SJSA1 (cell line): ENCODE measurements at regions not wholly inside any gene's neighbourhood (a gene's known extent, or its start where the extent isn't known, plus 50 kb on each side); places are given as distances from the start of the nearest gene placed in this dataset.

Experiments used
- DNase-seq, 2 experiments: peaks; one replicate each; pipeline ENCODE4 v3.0.0-alpha.2; 2015 to 2020; ENCODE audit warnings: low spot score in 2 of 2, low read depth in 1 of 2
- H3K27ac ChIP-seq: fragments of 250-450 bp; sonication (Bioruptor Pico); 2 replicates; pipeline ENCODE4 v1.5.1; 2020; ENCODE audit warnings: mild to moderate bottlenecking, moderate library complexity
- H3K27me3 ChIP-seq: fragments of 250-450 bp; sonication (Bioruptor Pico); replicated peaks from 2 replicates; pipeline ENCODE4 v1.5.1; 2020; ENCODE audit warnings: mild to moderate bottlenecking, moderate library complexity
- H3K36me3 ChIP-seq: fragments of 250-450 bp; sonication (Bioruptor Pico); 2 replicates; pipeline ENCODE4 v1.5.1; 2020; ENCODE audit warnings: mild to moderate bottlenecking
- H3K4me1 ChIP-seq: fragments of 250-450 bp; sonication (Bioruptor Pico); replicated peaks from 2 replicates; pipeline ENCODE4 v1.6.1; 2021; ENCODE audit warnings: mild to moderate bottlenecking
- H3K4me3 ChIP-seq: fragments of 250-450 bp; sonication (Bioruptor Pico); 2 replicates; pipeline ENCODE4 v1.5.1; 2020; ENCODE audit warnings: mild to moderate bottlenecking
- H3K9me3 ChIP-seq: fragments of 250-450 bp; sonication (Bioruptor Pico); replicated peaks from 2 replicates; pipeline ENCODE4 v1.5.1; 2020; ENCODE audit warnings: mild to moderate bottlenecking

DNA sequence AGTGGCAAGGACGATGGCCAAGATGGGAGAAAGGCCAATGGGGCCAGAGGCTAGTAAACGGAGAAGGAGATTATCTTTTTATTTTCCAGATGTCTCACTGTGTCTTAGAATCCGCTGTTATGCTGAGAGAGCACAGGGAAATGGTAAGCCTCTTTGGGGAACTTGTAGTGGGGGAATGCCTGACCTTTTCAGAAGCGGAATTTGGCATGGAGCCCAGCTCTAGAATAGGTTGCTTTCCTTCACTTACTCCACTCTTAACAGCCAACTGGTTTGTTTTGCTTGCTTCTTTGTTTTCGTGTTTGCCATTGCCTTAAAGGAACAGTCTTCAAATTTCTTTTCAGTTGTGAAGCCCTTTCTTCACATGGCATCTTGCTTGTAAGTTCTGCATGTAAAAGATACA is 316.2 kb upstream of the THRB start:
- H3K36me3 ChIP-seq = no peaks in the 10 kb centered on the region
- no peak overlapping the region for H3K4me3 ChIP-seq
- H3K4me1 ChIP-seq = no peaks in the 10 kb centered on the region
- no peaks in the 10 kb centered on the region for H3K27me3 ChIP-seq
- H3K27ac ChIP-seq = no peak overlapping the region
- H3K9me3 ChIP-seq = no peaks in the 10 kb centered on the region
- no peak for DNase-seq

DNA sequence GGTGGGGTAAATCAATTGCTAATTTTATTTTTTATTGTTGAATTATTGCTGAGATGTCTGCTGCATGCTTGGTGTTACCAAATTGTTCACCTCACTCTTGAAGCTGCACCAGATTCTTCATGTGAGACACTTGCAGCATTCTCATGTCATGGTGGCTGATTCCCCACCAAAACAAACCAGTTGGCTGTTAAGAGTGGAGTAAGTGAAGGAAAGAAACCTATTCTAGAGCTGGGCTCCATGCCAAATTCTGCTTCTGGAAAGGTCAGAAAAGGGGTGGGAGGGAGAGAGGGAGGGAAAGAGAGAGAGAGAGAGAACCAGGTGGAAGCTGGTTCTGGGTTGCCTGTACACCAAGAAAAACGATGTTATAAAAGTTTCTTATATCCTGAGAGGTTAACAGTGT is 317.5 kb upstream of the THRB start:
- Histone ChIP-seq H3K27ac (no peak overlapping the region), H3K4me1 (no peaks in the 10 kb centered on the region), H3K4me3 (no peak overlapping the region), H3K36me3 (no peaks in the 10 kb centered on the region), H3K9me3 (no peaks in the 10 kb centered on the region), H3K27me3 (no peaks in the 10 kb centered on the region)
- no peak for DNase-seq

DNA sequence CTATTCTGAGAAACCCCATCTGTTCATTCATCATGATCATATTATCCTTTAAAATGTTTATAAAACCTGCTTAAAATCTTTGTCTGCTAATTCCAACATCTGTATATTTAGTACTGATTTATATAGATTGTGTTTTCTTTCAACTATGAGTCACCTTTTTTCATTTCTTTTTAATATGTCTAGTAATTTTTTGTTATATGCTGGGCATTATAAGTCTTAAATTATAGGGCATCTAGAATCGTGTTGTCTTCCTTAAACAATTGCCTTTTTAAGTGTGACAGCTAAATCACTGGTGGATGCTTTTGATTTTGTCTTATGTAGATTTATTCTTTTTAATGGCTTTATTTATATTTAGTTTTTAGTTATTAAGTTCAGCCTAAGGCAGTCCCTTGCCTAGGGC is 323.4 kb upstream of the THRB start:
- no peaks in the 10 kb centered on the region for H3K36me3 ChIP-seq
- no peaks in the 10 kb centered on the region for H3K9me3 ChIP-seq
- no peak overlapping the region for H3K27ac ChIP-seq
- H3K27me3 ChIP-seq = no peaks in the 10 kb centered on the region
- no peak overlapping the region for H3K4me3 ChIP-seq
- DNase-seq = no peak
- no peaks in the 10 kb centered on the region for H3K4me1 ChIP-seq

DNA sequence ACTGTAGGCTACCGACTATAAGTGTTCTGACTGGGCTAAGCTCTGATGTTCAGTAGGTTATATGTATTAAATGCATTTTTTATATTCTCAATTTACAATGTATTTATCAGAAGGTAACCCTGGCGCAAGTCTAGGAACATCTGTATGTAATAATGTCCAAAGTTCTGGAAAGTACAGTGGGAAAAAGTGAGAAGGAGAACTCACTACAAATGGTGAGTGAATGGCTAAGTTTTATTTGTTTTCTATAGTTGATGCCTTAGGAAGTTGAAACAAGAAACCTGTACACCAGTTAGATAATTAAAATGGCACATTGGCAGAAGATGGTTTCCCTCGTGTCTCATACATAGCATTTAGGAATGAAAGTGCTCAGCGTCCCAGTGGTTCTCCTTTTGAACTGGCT is 333.4 kb upstream of the THRB start:
- no peaks in the 10 kb centered on the region for H3K9me3 ChIP-seq
- peaks cover 26% of the 10 kb centered on the region for H3K27me3 ChIP-seq
- H3K4me1 ChIP-seq = peaks cover 7% of the 10 kb centered on the region; the same call in 1 of the 2 replicates
- DNase-seq = no peak
- no peaks in the 10 kb centered on the region for H3K36me3 ChIP-seq
- no peak overlapping the region for H3K27ac ChIP-seq
- no peak overlapping the region for H3K4me3 ChIP-seq

DNA sequence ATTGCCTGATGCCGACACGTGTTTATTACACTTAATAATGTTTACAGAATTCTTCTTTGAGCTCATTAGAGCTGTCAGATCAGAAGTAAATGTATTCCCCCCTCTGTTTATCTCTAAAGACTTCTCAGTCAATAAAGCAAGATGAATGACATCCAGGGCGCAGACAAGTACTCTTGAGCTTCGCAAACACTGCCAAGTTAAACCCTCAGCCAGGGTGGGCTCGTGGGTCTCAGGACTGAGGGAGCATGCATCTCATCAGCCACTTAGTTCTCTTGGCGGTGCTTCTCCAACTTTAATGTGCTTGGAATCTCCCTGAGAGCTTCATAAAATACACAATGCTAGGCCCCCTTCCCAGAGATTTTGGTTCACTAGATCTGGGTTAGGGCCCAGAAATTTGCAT is 333.9 kb upstream of the THRB start:
- H3K27me3 ChIP-seq = peaks cover 26% of the 10 kb centered on the region
- no peak overlapping the region for H3K27ac ChIP-seq
- H3K4me1 ChIP-seq = peaks cover 7% of the 10 kb centered on the region; the same call in 1 of the 2 replicates
- H3K9me3 ChIP-seq = no peaks in the 10 kb centered on the region
- no peaks in the 10 kb centered on the region for H3K36me3 ChIP-seq
- DNase-seq = no peak
- no peak overlapping the region for H3K4me3 ChIP-seq

DNA sequence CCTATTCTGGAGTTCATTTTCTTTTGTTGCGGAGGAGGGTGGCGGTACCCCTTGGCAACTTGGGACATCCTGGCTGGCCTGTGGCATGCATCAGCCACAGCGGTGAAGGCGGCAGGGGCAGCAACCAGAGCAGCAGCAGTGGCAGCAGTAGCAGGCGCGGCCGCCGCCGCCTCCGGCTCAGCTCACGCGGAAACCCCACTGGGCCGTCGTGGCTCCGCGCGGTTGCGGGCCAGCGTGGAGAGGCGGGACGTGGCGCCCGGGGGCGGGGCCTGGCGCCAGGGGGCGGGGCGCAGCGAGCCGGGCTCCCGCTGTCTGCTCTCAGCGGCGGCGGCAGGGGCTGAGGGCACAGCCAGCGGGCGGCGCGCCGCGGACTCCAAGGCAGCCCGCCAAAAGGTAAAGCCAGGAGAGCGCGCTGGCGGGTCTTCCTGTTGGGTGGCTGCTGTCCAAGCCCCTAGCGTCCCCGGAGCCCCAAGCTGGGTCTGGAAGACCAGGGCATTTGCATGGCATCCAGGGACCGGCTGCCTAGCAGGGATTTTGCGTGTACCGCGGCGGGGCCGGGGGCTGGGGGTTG is 334.4 kb upstream of the THRB start:
- Histone ChIP-seq H3K27ac (no peak overlapping the region), H3K4me1 (peaks cover 7% of the 10 kb centered on the region; the same call in 1 of the 2 replicates), H3K36me3 (no peaks in the 10 kb centered on the region), H3K27me3 (peaks cover 26% of the 10 kb centered on the region), H3K9me3 (no peaks in the 10 kb centered on the region), H3K4me3 (0 out of 2 replicates have a peak overlapping the region, but pooled peaks have one; percentile 12)
- peak in 1 of 2 experiments; percentile 35 for DNase-seq

DNA sequence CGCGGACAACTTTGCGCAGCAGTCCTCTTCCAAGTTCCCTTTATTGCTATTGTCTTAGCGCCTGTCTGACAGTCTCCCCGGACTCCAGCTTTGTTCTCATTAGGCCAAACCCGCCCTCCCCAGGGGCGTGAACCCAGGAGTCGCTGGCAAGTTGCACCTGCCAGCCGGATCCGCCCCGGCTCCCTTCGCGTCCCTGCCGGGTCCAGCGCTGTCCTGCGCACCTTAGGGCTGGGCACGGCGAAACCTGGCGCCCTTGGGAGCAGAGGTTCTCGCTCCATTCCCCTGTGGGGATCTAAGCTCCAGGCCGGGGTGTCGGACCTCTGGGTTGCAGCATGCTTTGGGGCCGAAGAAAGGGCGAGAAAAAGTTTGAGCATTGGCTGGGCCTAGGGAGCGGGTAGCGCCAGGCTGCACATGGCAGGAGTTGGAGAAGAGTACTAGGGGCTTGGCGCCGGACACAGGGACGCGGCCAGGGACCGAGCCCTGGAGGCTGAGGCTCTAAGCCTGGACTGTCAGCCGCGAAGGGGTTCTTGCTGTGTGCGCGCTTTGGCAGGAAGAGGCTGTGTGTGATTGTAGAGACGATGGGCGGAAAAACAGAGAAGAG is 335.1 kb upstream of the THRB start:
- Histone ChIP-seq H3K36me3 (no peaks in the 10 kb centered on the region), H3K4me1 (peaks cover 7% of the 10 kb centered on the region; the same call in 1 of the 2 replicates), H3K4me3 (peak overlapping the region; percentile 14; the same call in 1 of the 2 replicates), H3K27ac (no peak overlapping the region), H3K9me3 (no peaks in the 10 kb centered on the region), H3K27me3 (peaks cover 26% of the 10 kb centered on the region)
- peak in 1 of 2 experiments; percentile 2 for DNase-seq

DNA sequence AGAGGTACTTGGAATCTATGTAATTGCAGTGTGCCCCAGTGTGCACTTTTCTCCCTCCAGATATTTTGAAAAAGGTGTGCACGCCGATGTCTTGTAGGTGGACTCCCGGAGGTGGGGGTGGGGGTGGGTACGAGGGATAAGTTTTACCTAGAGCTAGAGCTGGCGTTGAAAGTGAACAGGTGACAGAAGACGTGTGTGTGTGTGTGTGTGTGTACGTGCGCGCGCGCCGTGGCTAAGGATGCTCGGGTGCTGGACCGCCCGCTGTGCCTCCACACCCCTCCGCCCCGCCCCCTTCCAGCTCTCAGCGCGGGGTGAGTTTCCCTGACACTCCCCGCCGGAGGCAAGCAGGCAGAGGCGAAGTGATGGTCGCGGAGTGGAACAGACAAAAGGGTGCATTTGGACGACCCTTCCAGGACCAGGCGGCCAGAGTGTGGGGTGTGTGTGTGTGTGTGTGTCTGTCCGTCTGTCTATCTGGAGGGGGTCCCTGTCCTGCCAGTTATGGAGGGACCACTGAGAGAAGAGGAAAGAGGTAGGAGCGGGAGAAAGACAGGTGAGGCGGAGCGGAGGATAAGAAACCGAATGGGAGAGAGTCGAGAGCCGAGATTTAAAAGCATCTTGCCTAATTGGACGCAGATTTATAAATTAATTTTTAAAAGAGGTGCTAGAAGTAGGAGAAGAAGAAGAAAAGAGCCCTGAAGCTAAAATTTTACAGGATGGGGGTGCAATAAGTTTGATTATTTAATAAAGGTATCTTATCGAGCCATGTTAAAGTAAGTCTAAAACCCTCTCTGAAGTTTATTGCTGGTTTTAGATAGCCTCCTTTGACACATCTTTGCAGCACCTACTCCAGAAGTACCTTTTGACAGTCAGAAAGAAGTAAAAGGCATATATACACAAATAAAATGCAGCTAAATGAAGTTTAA is 335.8 kb upstream of the THRB start:
- Histone ChIP-seq H3K27ac (no peak overlapping the region), H3K27me3 (peaks cover 26% of the 10 kb centered on the region), H3K4me1 (peaks cover 7% of the 10 kb centered on the region; the same call in 1 of the 2 replicates), H3K9me3 (no peaks in the 10 kb centered on the region), H3K36me3 (no peaks in the 10 kb centered on the region), H3K4me3 (no peak overlapping the region)
- no peak for DNase-seq

DNA sequence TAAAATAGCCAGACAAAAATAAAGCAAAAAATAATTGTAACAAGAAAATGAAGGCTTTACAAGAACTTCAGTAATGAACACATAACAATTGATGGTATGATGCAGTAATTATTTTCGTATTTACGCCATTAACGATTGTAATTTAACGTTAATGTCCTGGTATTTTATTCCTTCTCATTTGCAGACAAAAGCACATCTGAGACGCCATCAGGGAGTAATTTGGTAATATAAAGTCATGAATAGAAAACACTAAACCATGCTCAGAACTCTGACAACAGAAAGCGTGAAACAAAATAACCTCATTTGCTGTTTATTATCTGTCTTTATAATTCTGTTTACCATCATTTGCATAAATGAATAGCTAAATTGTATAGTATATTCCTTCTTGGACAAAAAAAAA is 336.6 kb upstream of the THRB start:
- DNase-seq = no peak
- H3K4me3 ChIP-seq = no peak overlapping the region
- H3K36me3 ChIP-seq = no peaks in the 10 kb centered on the region
- peaks cover 26% of the 10 kb centered on the region for H3K27me3 ChIP-seq
- no peak overlapping the region for H3K27ac ChIP-seq
- H3K9me3 ChIP-seq = no peaks in the 10 kb centered on the region
- peaks cover 7% of the 10 kb centered on the region; the same call in 1 of the 2 replicates for H3K4me1 ChIP-seq

DNA sequence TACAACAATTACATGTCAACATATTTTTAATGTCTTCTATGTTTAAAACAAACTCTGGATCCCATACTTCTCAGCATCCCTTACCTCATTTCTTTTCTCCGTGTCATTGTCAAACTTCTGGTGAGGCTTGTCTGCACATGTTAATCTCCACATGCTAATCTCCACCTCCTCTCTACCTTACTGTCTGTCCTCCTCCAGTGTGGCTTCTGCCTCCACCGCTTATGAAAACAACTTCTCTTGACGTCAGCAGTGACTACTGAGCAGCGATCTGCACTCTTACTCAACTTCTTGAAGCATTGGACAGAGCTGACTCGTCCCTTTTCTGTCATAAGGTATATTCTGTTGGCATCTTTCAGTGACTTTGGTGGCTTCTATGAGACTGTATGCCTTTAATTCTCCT is 338.2 kb upstream of the THRB start:
- Histone ChIP-seq H3K36me3 (no peaks in the 10 kb centered on the region), H3K4me3 (no peak overlapping the region), H3K4me1 (peaks cover 7% of the 10 kb centered on the region; the same call in 1 of the 2 replicates), H3K27ac (no peak overlapping the region), H3K9me3 (no peaks in the 10 kb centered on the region), H3K27me3 (peaks cover 26% of the 10 kb centered on the region)
- DNase-seq = no peak

DNA sequence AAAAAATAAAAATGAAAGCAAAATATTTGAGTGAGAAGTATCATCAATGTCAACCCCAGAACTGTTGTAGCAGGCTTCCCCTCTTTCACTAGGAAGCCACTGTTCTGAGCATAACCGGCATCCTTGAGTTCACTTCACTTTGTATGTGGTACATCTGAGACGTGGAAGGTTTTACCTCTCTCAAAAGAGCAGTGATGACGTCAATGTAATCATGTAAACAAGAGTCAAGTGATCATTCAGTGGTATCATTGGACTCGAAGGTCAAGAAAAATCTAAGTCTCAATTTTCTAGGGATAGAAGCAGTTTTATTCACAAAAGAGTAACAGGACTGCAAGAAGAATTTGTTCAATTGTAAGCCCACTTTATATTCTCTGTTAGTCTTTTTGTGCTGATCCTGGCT is 339.8 kb upstream of the THRB start:
- Histone ChIP-seq H3K27ac (no peak overlapping the region), H3K4me3 (no peak overlapping the region), H3K9me3 (no peaks in the 10 kb centered on the region), H3K27me3 (peaks cover 16% of the 10 kb centered on the region), H3K4me1 (peaks cover 5% of the 10 kb centered on the region; the same call in 1 of the 2 replicates), H3K36me3 (no peaks in the 10 kb centered on the region)
- DNase-seq = no peak

DNA sequence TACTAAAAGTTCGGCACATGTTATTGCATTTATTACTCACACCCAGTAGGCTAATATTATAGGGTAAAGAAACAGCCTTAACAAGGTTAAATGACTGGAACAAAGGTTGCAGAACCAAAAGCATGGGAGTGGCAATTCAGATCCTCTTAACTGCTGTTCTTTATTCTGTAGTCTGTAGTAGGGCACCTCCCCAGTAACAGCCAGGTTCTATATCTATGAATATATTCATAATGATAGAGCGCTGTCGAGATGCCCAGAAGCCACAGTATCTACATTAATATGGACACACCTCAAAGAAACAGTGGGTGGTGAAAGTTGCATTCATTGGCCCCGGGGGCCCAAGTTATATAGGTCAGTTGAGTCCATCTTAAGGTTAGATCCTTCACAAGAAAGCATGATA is 340.9 kb upstream of the THRB start:
- Histone ChIP-seq H3K4me1 (no peaks in the 10 kb centered on the region), H3K36me3 (no peaks in the 10 kb centered on the region), H3K9me3 (no peaks in the 10 kb centered on the region)

DNA sequence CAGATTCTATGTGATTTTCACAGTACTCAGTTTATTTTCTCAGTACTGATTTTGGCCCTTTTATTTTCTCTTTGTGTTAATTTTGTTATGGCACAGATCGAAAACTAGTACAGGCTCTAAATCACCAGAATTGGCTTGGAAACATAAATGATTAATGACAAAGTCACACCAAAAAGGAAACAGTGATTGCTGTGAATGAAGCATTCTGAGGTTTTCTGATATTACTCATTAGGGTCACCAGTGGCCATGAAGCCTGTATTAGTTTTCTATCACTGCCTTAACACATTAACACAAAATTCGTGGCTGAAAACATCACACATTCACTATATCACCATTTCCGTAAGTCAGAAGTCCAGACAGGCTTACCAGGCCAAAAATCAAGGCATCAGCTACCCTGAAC is 343.0 kb upstream of the THRB start:
- no peaks in the 10 kb centered on the region for H3K9me3 ChIP-seq
- DNase-seq = no peak
- no peaks in the 10 kb centered on the region for H3K36me3 ChIP-seq
- H3K4me1 ChIP-seq = no peaks in the 10 kb centered on the region
- H3K27ac ChIP-seq = no peak overlapping the region
- no peak overlapping the region for H3K4me3 ChIP-seq
- no peaks in the 10 kb centered on the region for H3K27me3 ChIP-seq

More for the DNA sequence above, 340.9 kb upstream of the THRB start:
- DNase-seq = no peak
- no peak overlapping the region for H3K27ac ChIP-seq
- peaks cover 9% of the 10 kb centered on the region; the same call in 1 of the 2 replicates for H3K27me3 ChIP-seq
- H3K4me3 ChIP-seq = no peak overlapping the region

DNA sequence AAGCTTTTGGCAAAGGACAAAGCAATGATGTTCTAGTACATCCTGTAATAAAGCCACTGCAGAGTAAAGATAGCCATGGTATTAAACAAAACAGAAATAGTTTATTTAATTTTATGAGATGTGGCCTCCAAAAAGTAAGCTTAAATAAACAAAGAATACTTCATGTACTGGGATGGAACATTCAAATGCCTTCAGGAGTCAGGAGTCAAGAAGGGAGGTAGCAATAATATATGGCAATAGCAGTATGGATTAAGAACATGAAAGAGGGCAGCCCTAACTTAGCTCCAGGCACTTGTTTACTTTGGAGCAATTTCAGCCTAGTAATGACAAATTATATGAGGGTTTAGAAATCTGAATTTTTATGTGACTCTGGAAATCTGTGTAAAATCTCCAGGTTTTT is 343.9 kb upstream of the THRB start:
- H3K9me3 ChIP-seq = no peaks in the 10 kb centered on the region
- no peaks in the 10 kb centered on the region for H3K36me3 ChIP-seq
- H3K27ac ChIP-seq = no peak overlapping the region
- no peaks in the 10 kb centered on the region for H3K4me1 ChIP-seq
- no peak for DNase-seq
- H3K27me3 ChIP-seq = no peaks in the 10 kb centered on the region
- no peak overlapping the region for H3K4me3 ChIP-seq
